Bronchial epithelial cell (primary cell): ENCODE measurements at regions not wholly inside any gene's neighbourhood (a gene's known extent, or its start where the extent isn't known, plus 50 kb on each side); places are given as distances from the start of the nearest gene placed in this dataset.

Experiments used
- DNase-seq: peaks from one replicate; pipeline ENCODE4 v3.0.0-alpha.2; 2010; ENCODE audit warnings: low read depth
- FAIRE-seq: peaks from 2 replicates; lab custom pipeline; 2011; peaks lifted over from hg19 to GRCh38; lab: Jason Lieb, UNC
- H3K27me3 ChIP-seq: 2 replicates; pipeline ENCODE4 v1.5.1; 2011; ENCODE audit warnings: low read length; ENCODE audit not compliant: control insufficient read depth, insufficient read depth
- H3K36me3 ChIP-seq: 2 replicates; pipeline ENCODE4 v1.5.1; 2011; ENCODE audit warnings: low read length; ENCODE audit not compliant: control insufficient read depth, insufficient read depth
- H3K4me3 ChIP-seq: 2 replicates; pipeline ENCODE4 v1.5.1; 2011; ENCODE audit warnings: mild to moderate bottlenecking, low read depth, low read length, control low read depth
- TF ChIP-seq, protein P1 (sequence below): IDR thresholded peaks from 2 replicates; pipeline ENCODE4 v1.5.1; 2011; ENCODE audit warnings: mild to moderate bottlenecking, moderate library complexity, low read length, control low read depth, inconsistent platforms; ENCODE audit not compliant: insufficient read depth, severe bottlenecking

GRCh38 chr5:73233461-73234203 lies 60.6 kb downstream of the TMEM174 start:
- DNase-seq, result no peak
- TF ChIP-seq, protein P1, sequence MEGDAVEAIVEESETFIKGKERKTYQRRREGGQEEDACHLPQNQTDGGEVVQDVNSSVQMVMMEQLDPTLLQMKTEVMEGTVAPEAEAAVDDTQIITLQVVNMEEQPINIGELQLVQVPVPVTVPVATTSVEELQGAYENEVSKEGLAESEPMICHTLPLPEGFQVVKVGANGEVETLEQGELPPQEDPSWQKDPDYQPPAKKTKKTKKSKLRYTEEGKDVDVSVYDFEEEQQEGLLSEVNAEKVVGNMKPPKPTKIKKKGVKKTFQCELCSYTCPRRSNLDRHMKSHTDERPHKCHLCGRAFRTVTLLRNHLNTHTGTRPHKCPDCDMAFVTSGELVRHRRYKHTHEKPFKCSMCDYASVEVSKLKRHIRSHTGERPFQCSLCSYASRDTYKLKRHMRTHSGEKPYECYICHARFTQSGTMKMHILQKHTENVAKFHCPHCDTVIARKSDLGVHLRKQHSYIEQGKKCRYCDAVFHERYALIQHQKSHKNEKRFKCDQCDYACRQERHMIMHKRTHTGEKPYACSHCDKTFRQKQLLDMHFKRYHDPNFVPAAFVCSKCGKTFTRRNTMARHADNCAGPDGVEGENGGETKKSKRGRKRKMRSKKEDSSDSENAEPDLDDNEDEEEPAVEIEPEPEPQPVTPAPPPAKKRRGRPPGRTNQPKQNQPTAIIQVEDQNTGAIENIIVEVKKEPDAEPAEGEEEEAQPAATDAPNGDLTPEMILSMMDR, result peak; percentile 30
- Histone ChIP-seq H3K27me3 (peaks cover 13% of the 10 kb centered on the region), H3K4me3 (peak overlapping the region; percentile 29), H3K36me3 (no peaks in the 10 kb centered on the region)
- no peak for FAIRE-seq

DNA sequence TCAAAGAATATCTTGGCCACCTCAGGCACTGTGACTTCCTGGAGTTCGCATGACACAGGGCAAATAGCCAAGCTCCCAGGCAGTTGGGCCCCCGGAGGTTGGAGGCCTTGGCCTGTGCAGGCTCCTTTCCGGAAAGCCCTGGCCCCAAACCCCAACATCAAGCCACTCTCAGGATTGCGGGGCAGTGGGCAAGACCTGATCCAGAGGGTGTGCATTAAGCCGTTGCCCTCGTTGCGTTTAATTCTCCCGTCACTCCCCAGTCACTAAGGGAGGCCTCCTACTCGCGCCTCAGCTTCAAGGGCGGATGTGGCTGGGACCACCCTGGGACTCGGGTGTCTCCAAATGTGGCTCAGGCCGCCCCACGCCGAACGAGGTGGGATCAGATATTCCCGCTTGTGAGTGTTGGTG lies 60.1 kb downstream of the TMEM174 start:
- Histone ChIP-seq H3K36me3 (no peaks in the 10 kb centered on the region), H3K4me3 (no peak overlapping the region), H3K27me3 (peaks cover 13% of the 10 kb centered on the region)
- FAIRE-seq, result no peak
- DNase-seq, result no peak
- TF ChIP-seq, protein P1, result no peak

DNA sequence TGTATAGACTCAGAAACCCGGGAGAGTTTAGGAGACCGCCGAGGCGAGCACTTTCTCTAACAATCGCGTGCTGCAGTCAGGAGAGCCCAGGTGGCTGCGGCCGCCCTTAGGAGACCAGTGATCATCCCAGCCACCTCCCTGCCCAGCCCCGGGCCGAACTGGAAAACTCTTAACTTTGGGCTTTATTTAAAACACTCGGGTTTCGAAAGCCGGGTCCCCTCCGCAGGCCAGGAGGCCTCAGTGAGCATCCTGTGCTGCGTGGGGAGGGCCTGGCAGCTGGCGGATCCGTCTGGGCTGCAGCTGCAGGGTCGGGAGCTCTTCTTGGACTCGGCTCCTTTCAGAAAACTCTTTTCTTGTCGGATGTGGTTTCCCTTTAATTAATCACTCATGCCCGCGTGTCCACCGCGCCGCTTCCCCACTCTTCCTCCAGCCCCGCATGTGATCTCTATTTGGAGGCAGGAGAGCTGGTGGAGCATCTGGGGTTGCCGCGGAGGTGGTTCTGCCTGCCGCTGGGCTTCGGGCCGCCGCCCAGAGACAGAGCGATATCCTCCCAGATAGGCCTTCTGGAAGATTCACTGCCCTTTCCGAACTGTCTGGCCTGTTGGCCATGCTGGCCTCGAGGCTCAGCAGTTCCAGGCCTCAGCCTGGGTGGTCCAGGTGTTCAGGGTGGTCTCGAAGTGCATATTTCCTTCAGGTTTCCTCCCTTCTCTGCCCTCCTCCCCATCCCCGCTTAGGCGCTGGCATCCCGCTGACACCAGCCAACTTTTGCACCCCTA lies 59.5 kb downstream of the TMEM174 start:
- H3K27me3 ChIP-seq, result peaks cover 13% of the 10 kb centered on the region
- H3K36me3 ChIP-seq, result no peaks in the 10 kb centered on the region
- FAIRE-seq (no peak), DNase-seq (no peak)
- H3K4me3 ChIP-seq, result no peak overlapping the region
- TF ChIP-seq, protein P1, result no peak

DNA sequence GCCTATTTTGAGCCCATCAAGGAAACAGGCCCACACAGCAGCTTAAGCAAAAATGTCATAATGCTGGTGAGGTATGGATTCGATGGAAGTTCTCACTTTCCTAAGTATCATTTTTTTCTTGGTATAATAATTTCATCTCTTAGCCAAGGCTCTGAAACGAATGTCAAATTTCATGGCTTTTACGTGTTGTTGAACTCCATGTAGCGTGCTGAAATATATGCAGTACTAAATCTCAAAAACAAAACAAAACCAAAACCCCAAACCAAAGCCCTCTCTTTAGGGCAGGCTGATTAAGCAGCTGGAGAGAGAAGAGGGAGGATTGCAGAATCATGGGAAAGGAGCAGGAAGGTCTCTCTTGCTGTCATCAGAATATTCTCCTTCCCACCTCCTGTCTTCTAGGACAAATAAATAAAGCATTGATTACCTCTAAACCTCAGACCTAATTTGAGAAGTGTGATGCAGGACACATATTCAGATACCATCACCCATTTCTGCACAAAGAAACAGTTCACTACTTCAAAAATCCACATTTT lies 58.3 kb downstream of the TMEM174 start:
- Histone ChIP-seq H3K36me3 (no peaks in the 10 kb centered on the region), H3K27me3 (peaks cover 13% of the 10 kb centered on the region), H3K4me3 (no peak overlapping the region)
- no peak for DNase-seq
- FAIRE-seq, result no peak
- TF ChIP-seq, protein P1, result no peak

DNA sequence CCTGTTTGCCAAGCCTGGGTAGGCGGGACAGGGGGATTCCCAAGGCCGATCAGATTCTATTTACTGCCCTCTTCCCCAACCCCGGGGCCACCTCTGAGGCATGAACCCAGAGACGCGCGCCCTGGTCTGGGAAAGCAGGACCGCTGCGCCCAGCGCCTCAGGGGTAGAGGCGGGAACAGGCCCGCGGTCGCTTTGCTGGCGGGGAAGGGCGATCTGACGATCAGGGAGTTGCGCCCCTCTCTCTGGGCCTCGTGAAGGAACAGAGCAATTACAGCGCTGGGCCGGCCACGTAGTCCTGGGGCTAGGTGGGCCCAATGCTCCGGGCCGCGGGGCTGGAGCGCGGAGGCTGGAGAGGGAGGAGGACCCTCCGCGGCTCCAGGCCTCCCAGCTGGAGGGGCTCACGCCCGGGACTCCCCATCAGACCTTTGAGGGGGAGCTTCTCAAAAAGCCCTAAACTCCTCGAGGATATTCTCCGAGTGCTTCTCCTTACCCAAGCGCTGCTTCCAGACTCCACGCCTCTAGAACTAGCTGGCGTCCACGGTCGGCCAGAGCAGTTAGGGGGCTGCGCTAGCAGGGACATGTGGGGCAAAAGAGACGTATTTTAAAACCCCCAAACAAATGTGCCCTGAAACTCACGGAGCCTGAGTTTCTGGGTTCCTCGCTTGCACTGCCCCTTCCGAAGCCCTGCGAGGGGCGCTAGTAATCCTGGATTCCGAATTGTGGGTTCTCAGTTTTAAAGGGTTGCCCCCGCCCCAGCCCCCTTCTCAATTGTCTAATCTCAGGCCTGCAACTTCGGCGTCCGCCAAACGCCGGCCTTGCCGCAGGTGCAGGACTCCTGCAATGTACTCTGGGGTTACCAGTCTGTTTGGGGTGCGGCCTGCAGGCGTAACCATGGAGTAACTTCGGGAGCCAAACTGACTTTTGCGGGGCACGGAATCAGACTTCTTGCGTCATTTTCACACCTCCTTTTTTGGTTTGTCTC lies 57.6 kb downstream of the TMEM174 start:
- TF ChIP-seq, protein P1, result no peak
- Histone ChIP-seq H3K36me3 (no peaks in the 10 kb centered on the region), H3K4me3 (no peak overlapping the region), H3K27me3 (peaks cover 13% of the 10 kb centered on the region)
- FAIRE-seq (no peak), DNase-seq (no peak)
